HepG2 (cell line): ENCODE measurements at regions not wholly inside any gene's neighbourhood (a gene's known extent, or its start where the extent isn't known, plus 50 kb on each side); places are given as distances from the start of the nearest gene placed in this dataset.
"Not testable (repeated sequence)": the region's sequence is repeated elsewhere in the genome, so short reads cannot be mapped to it uniquely, and the experiment has no call there.

Source experiments
- ATAC-seq: fragments of 200-7000 bp; cut with Tn5 transposase; 3 replicates; pipeline ENCODE4 v1.9.1; 2020; ENCODE audit warnings: mild to moderate bottlenecking, moderate library complexity
- BruUV-seq: library from RNA; stranded (reverse); fragments of 400-500 nt; replicated peaks from 2 replicates; lab custom pipeline; 2021; lab: Mats Ljungman, UMichigan
- CTCF ChIA-PET: fragments of 300-600 bp; formaldehyde crosslinking; extraction: SDS; loops from one replicate; lab custom pipeline; 2021; ENCODE audit warnings: low total read pairs, inconsistent platforms, low intra/inter-chr PET ratio; lab: Yijun Ruan, JAX
- POLR2A ChIA-PET: fragments of 350-600 bp; sonication (Branson Sonifier 250); formaldehyde crosslinking; loops from one replicate; lab custom pipeline; 2020; ENCODE audit warnings: antibody characterized with exemption, inconsistent platforms; lab: Yijun Ruan, JAX
- DNase-seq: peaks from one replicate; pipeline ENCODE4 v3.0.0-alpha.2; 2015; ENCODE audit warnings: low spot score
- FAIRE-seq: peaks from 3 replicates; lab custom pipeline; 2011; peaks lifted over from hg19 to GRCh38; lab: Jason Lieb, UNC
- H2AFZ ChIP-seq: one replicate; pipeline ENCODE4 v1.6.1; 2011; ENCODE audit warnings: low read length, inconsistent platforms
- H3K27ac ChIP-seq: fragments of 300-600 bp; 3 replicates; pipeline ENCODE4 v1.8.0; 2011; ENCODE audit warnings: mixed run types, mild to moderate bottlenecking, mixed read lengths, low read length, inconsistent platforms; ENCODE audit not compliant: insufficient read depth; ENCODE audit errors: extremely low read length
- H3K27me3 ChIP-seq, 2 experiments: fragments of 200-600 bp in 1 of 2; 2 replicates in 1 of 2; 3 replicates in 1 of 2; pipeline versions ENCODE4 v1.6.0 to v1.8.0; 2011; ENCODE audit warnings: low read length in 2 of 2, mild to moderate bottlenecking in 2 of 2, moderate library complexity in 2 of 2, inconsistent platforms in 1 of 2; ENCODE audit not compliant: insufficient read depth in 2 of 2, control insufficient read depth in 1 of 2
- H3K36me3 ChIP-seq, 2 experiments: fragments of 200-600 bp in 1 of 2; replicated peaks in 1 of 2; 2 replicates in 1 of 2; 3 replicates in 1 of 2; pipeline versions ENCODE4 v1.5.1 to v1.8.0; 2011; ENCODE audit warnings: low read length in 2 of 2, inconsistent platforms in 1 of 2; ENCODE audit not compliant: insufficient read depth in 2 of 2, control insufficient read depth in 1 of 2
- H3K4me1 ChIP-seq: 2 replicates; pipeline ENCODE4 v1.5.1; 2012; ENCODE audit warnings: low read length, inconsistent platforms; ENCODE audit not compliant: insufficient read depth
- H3K4me2 ChIP-seq: 2 replicates; pipeline ENCODE4 v1.6.0; 2011; ENCODE audit warnings: low read depth, low read length, inconsistent platforms
- H3K4me3 ChIP-seq, 3 experiments: fragments of 200-600 bp in 1 of 3; sonication (generic), shearing (Covaris generic) in 1 of 3; replicated peaks in 1 of 3; 2 replicates each; pipeline ENCODE4 v1.5.1; 2011 to 2016; ENCODE audit warnings: low read length in 3 of 3, inconsistent platforms in 2 of 3, low read depth in 2 of 3, mild to moderate bottlenecking in 2 of 3, control low read depth in 1 of 3, mixed read lengths in 1 of 3; ENCODE audit not compliant: insufficient read depth in 1 of 3
- H3K79me2 ChIP-seq: one replicate; pipeline ENCODE4 v1.6.1; 2011; ENCODE audit warnings: low read length, inconsistent platforms; ENCODE audit not compliant: insufficient read depth
- H3K9ac ChIP-seq: 2 replicates; pipeline ENCODE4 v1.6.0; 2011; ENCODE audit warnings: mild to moderate bottlenecking, low read depth, low read length, inconsistent platforms; ENCODE audit not compliant: insufficient read depth
- H3K9me3 ChIP-seq: 2 replicates; pipeline ENCODE4 v1.5.1; 2012; ENCODE audit warnings: mild to moderate bottlenecking, low read length
- H4K20me1 ChIP-seq: 2 replicates; pipeline ENCODE4 v1.6.0; 2011; ENCODE audit warnings: inconsistent platforms, mild to moderate bottlenecking, low read length, moderate library complexity; ENCODE audit not compliant: insufficient read depth
- EHMT2 ChIP-seq: fragments of 200-600 bp; sonication (generic); IDR thresholded peaks from 2 replicates; pipeline ENCODE4 v1.7.0; 2017; ENCODE audit warnings: antibody characterized with exemption, low read depth, low read length, borderline replicate concordance
- FOXC1 ChIP-seq: sonication (generic); formaldehyde crosslinking; IDR thresholded peaks from 2 replicates; pipeline ENCODE4 v1.8.0; 2022; ENCODE audit warnings: mild to moderate bottlenecking, missing genetic modification reagents, borderline replicate concordance
- FOXJ3 ChIP-seq: sonication (generic); formaldehyde crosslinking; IDR thresholded peaks from 2 replicates; pipeline ENCODE4 v1.4.0; 2020; ENCODE audit warnings: missing genetic modification reagents, mild to moderate bottlenecking, borderline replicate concordance
- HCFC1 ChIP-seq: fragments of 150-350 bp; IDR thresholded peaks from 2 replicates; pipeline ENCODE4 v1.6.1; 2014; ENCODE audit warnings: low read depth, low read length
- KLF13 ChIP-seq: sonication (generic); formaldehyde crosslinking; IDR thresholded peaks from 2 replicates; pipeline ENCODE4 v1.4.0; 2020; ENCODE audit warnings: mild to moderate bottlenecking, missing genetic modification reagents
- TEAD2 ChIP-seq: sonication (generic); formaldehyde crosslinking; IDR thresholded peaks from 2 replicates; pipeline ENCODE4 v1.9.0; 2021; ENCODE audit warnings: missing genetic modification reagents
- TOPORS ChIP-seq: sonication (generic); formaldehyde crosslinking; IDR thresholded peaks from 2 replicates; pipeline ENCODE4 v1.8.0; 2023; ENCODE audit warnings: mild to moderate bottlenecking, missing genetic modification reagents
- ZNF251 ChIP-seq: sonication (generic); formaldehyde crosslinking; IDR thresholded peaks from 2 replicates; pipeline ENCODE4 v1.9.0; 2021; ENCODE audit warnings: mild to moderate bottlenecking, missing genetic modification reagents
- WGBS: methylation state at CpG from one replicate; pipeline ENCODE4 v1.1.6; 2017; ENCODE audit warnings: low lambda C conversion rate; 5-methylcytosine and 5-hydroxymethylcytosine counted together
- in situ Hi-C: cut with HindIII; loops from 2 replicates; pipeline ENCODE4 v1.10.0; 2017; ENCODE audit warnings: low pct_unique_long_range_greater_than_20kb; ENCODE audit not compliant: extremely low pct_ligation_motif_present
- intact Hi-C: fragments of 100-400 bp; cut with micrococcal nuclease; formaldehyde crosslinking; loops from one replicate; pipeline ENCODE4 v1.10.0; 2022; ENCODE audit not compliant: unreplicated experiment

- H3K9ac ChIP-seq: no peak overlapping the region
- no peak for ATAC-seq
- BruUV-seq: no TSS peak
- no peaks in the 10 kb centered on the region for H3K27me3 ChIP-seq
- TF ChIP-seq TEAD2 (CRISPR knock-in tag): no peak
- TF ChIP-seq KLF13 (CRISPR knock-in tag): no peak
- no peak for TF ChIP-seq TOPORS (CRISPR knock-in tag)
- TF ChIP-seq HCFC1: no peak
- TF ChIP-seq EHMT2: no peak
- no peak for TF ChIP-seq FOXJ3 (CRISPR knock-in tag)
- no peak for TF ChIP-seq FOXC1 (CRISPR knock-in tag)
- TF ChIP-seq ZNF251 (CRISPR knock-in tag): no peak
- H4K20me1 ChIP-seq: no peaks in the 10 kb centered on the region
- no peak for DNase-seq
- no peak overlapping the region for H3K4me2 ChIP-seq
- peaks cover 14% of the 10 kb centered on the region; the same call in 1 of the 2 replicates for H3K9me3 ChIP-seq
- H2AFZ ChIP-seq: no peak overlapping the region
- no peak overlapping the region for H3K27ac ChIP-seq
- FAIRE-seq: no peak
- no peaks in the 10 kb centered on the region for H3K36me3 ChIP-seq
- ChIA-PET CTCF (no interaction called here), POLR2A (no interaction called here)
- H3K79me2 ChIP-seq: no peaks in the 10 kb centered on the region
- H3K4me3 ChIP-seq: no peak overlapping the region
- intact Hi-C loops: no loop called here
- H3K4me1 ChIP-seq: no peaks in the 10 kb centered on the region
- in situ Hi-C loops: no loop called here
Measured at GRCh38 chr9:74078647-74079046, 418.5 kb upstream of the RORB start.

GRCh38 chr9:74080652-74081051 is 416.5 kb upstream of the RORB start:
- CTCF ChIA-PET, H3K4me1 ChIP-seq, H3K9ac ChIP-seq, intact Hi-C loops, POLR2A ChIA-PET, H3K27ac ChIP-seq, H3K27me3 ChIP-seq, H3K36me3 ChIP-seq, in situ Hi-C loops, FAIRE-seq, H3K79me2 ChIP-seq, BruUV-seq, ATAC-seq, DNase-seq, H3K4me3 ChIP-seq, H2AFZ ChIP-seq, H4K20me1 ChIP-seq, H3K4me2 ChIP-seq: not testable (repeated sequence)
- 64% methylated on average over 4 of the region's 4 CpGs for WGBS
- peaks cover 14% of the 10 kb centered on the region; the same call in 1 of the 2 replicates for H3K9me3 ChIP-seq
